Neural progenitor cell (in vitro differentiated cells): ENCODE measurements at regions not wholly inside any gene's neighbourhood (a gene's known extent, or its start where the extent isn't known, plus 50 kb on each side); places are given as distances from the start of the nearest gene placed in this dataset.
"Not testable (repeated sequence)": the region's sequence is repeated elsewhere in the genome, so short reads cannot be mapped to it uniquely, and the experiment has no call there.

Experiments
- CTCF ChIP-seq: fragments of 200-600 bp; sonication (generic); IDR thresholded peaks from 2 replicates; pipeline ENCODE4 v1.5.1; 2017; ENCODE audit warnings: antibody characterized with exemption, mild to moderate bottlenecking
- EZH2 ChIP-seq: fragments of 200-600 bp; sonication (generic); IDR thresholded peaks from 2 replicates; pipeline ENCODE4 v1.6.1; 2017; ENCODE audit warnings: antibody characterized with exemption, mild to moderate bottlenecking, moderate library complexity
- EZH2phosphoT487 ChIP-seq: fragments of 200-600 bp; sonication (generic); IDR thresholded peaks from 2 replicates; pipeline ENCODE4 v1.6.1; 2017; ENCODE audit warnings: antibody characterized with exemption

GRCh38 chr22:25301912-25302311 lies 82.5 kb downstream of the CRYBB2 start:
- TF ChIP-seq CTCF, EZH2phosphoT487, EZH2: not testable (repeated sequence)
